Head of caudate nucleus (tissue), 42 donors: ENCODE measurements at regions not wholly inside any gene's neighbourhood (a gene's known extent, or its start where the extent isn't known, plus 50 kb on each side); places are given as distances from the start of the nearest gene placed in this dataset.
"Not testable (repeated sequence)": the region's sequence is repeated elsewhere in the genome, so short reads cannot be mapped to it uniquely, and the experiment has no call there.

Experiments used
- DNase-seq, 42 donors: peaks; one replicate each; pipeline versions ENCODE4 v3.0.0 to v3.0.0-alpha.2; 2020 to 2021; ENCODE audit warnings: mixed read lengths in 7 of 42
- intact Hi-C: fragments of 100-400 bp; cut with DNase I; formaldehyde crosslinking; loops from one replicate; pipeline ENCODE4 v1.15.0; 2022

- intact Hi-C loops: no loop called here
- DNase-seq: no peak
Measured at GRCh38 chr11:26937386-26937785, 56.5 kb upstream of the FIBIN start.

GRCh38 chr11:26940501-26940900 lies 53.4 kb upstream of the FIBIN start:
- DNase-seq, intact Hi-C loops: not testable (repeated sequence)

- DNase-seq: no peak
- intact Hi-C loops: no loop called here
Measured at GRCh38 chr11:26942356-26942755, 51.6 kb upstream of the FIBIN start.

- intact Hi-C loops: no loop called here
- DNase-seq: no peak
Measured at GRCh38 chr11:26943636-26944035, 50.3 kb upstream of the FIBIN start.
